ENCODE measurements at regions not wholly inside any gene's neighbourhood (a gene's known extent, or its start where the extent isn't known, plus 50 kb on each side); places are given as distances from the start of the nearest gene placed in this dataset.

DNA sequence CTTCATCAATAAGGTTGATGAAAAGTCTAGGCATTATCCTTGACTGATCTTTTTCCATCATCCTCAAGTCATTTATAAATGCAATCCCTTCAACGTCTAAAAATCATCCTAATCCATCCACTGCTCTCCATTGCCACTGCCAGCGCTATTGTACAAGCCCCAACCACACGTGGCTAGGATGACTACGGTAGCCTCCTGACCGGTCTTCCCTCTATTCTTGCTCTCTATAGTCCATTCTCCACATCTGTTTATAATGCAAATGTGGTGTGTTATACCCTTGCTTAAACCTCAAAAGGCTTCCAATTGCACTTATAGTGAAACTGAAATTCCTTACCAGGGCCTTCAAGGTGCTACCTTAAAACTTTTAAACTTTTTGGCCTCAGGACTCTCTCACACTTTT lies 410.6 kb upstream of the ADAMTS9 start:
- TF ChIP-seq ARID4B (CRISPR knock-in tag; IDR thresholded peaks at IDR 0.05; ENCODE audit: borderline replicate concordance) (no peak), ZNF121 (CRISPR knock-in tag; IDR thresholded peaks at IDR 0.05) (no peak), TEAD1 (CRISPR knock-in tag; IDR thresholded peaks at IDR 0.05) (no peak), ZNF263 (CRISPR knock-in tag; IDR thresholded peaks at IDR 0.05; ENCODE audit: low read depth) (no peak), SMAD3 (CRISPR knock-in tag; IDR thresholded peaks at IDR 0.05; ENCODE audit: borderline replicate concordance) (no peak), CREB1 (CRISPR knock-in tag; IDR thresholded peaks at IDR 0.05) (no peak), TEAD4 (CRISPR knock-in tag; IDR thresholded peaks at IDR 0.05) (no peak), ATF3 (CRISPR knock-in tag; conservative IDR thresholded peaks at IDR 0.05) (no peak), OVOL2 (CRISPR knock-in tag; IDR thresholded peaks at IDR 0.05; ENCODE audit: borderline replicate concordance) (no peak), JUN (CRISPR knock-in tag; IDR thresholded peaks at IDR 0.05) (no peak), STAT6 (CRISPR knock-in tag; conservative IDR thresholded peaks at IDR 0.05; ENCODE audit: low read depth) (no peak)
- TF ChIP-seq, protein P1, sequence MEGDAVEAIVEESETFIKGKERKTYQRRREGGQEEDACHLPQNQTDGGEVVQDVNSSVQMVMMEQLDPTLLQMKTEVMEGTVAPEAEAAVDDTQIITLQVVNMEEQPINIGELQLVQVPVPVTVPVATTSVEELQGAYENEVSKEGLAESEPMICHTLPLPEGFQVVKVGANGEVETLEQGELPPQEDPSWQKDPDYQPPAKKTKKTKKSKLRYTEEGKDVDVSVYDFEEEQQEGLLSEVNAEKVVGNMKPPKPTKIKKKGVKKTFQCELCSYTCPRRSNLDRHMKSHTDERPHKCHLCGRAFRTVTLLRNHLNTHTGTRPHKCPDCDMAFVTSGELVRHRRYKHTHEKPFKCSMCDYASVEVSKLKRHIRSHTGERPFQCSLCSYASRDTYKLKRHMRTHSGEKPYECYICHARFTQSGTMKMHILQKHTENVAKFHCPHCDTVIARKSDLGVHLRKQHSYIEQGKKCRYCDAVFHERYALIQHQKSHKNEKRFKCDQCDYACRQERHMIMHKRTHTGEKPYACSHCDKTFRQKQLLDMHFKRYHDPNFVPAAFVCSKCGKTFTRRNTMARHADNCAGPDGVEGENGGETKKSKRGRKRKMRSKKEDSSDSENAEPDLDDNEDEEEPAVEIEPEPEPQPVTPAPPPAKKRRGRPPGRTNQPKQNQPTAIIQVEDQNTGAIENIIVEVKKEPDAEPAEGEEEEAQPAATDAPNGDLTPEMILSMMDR (IDR thresholded peaks at IDR 0.05) = no peak
- TF ChIP-seq, protein P2, sequence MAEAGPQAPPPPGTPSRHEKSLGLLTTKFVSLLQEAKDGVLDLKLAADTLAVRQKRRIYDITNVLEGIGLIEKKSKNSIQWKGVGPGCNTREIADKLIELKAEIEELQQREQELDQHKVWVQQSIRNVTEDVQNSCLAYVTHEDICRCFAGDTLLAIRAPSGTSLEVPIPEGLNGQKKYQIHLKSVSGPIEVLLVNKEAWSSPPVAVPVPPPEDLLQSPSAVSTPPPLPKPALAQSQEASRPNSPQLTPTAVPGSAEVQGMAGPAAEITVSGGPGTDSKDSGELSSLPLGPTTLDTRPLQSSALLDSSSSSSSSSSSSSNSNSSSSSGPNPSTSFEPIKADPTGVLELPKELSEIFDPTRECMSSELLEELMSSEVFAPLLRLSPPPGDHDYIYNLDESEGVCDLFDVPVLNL (CRISPR knock-in tag; IDR thresholded peaks at IDR 0.05; ENCODE audit: borderline replicate concordance, low read depth) = no peak

Data from WTC11 (cell line).